Pancreas (tissue), 10 donors: ENCODE measurements at regions not wholly inside any gene's neighbourhood (a gene's known extent, or its start where the extent isn't known, plus 50 kb on each side); places are given as distances from the start of the nearest gene placed in this dataset.

ENCODE experiments used
- ATAC-seq, 4 donors: fragments of 200-7000 bp; cut with Tn5 transposase; one replicate each; pipeline versions ENCODE4 v1.8.0 to v1.9.1; 2020; ENCODE audit warnings: mild to moderate bottlenecking in 4 of 4, moderate library complexity in 4 of 4
- DNase-seq, 6 donors: peaks; one replicate each; pipeline ENCODE4 v3.0.0-alpha.2; 2020
- FAIRE-seq: peaks from 2 replicates; lab custom pipeline; 2012; peaks lifted over from hg19 to GRCh38; lab: Jason Lieb, UNC
- H3K27ac ChIP-seq, 4 donors: fragments of 200-600 bp; sonication (generic); 1 replicate in 3 of 4; 2 replicates in 1 of 4; pipeline versions ENCODE4 v1.5.0 to v1.8.0; 2020
- H3K27me3 ChIP-seq, 4 donors: fragments of 200-600 bp; one replicate each; pipeline ENCODE4 v1.8.0; 2021
- H3K36me3 ChIP-seq, 3 donors: fragments of 200-600 bp; sonication (generic) in 1 of 3; one replicate each; pipeline versions ENCODE4 v1.5.0 to v1.8.0; 2020 to 2021
- H3K4me1 ChIP-seq, 3 donors: fragments of 200-600 bp; one replicate each; pipeline ENCODE4 v1.8.0; 2021
- H3K4me3 ChIP-seq, 4 donors: fragments of 200-600 bp; sonication (generic) in 2 of 4; one replicate each; pipeline versions ENCODE4 v1.5.0 to v1.8.0; 2020 to 2021
- H3K9me3 ChIP-seq, 4 donors: fragments of 200-600 bp; one replicate each; pipeline ENCODE4 v1.8.0; 2021
- WGBS, 2 donors: extraction: QIAGEN DNeasy Blood & Tissue Kit; methylation state at CpG; one replicate each; pipeline ENCODE4 v1.1.7; 2013; 5-methylcytosine and 5-hydroxymethylcytosine counted together
- intact Hi-C, 3 donors: fragments of 100-400 bp; cut with DNase I; formaldehyde crosslinking; loops; one replicate each; pipeline versions ENCODE4 v1.11.1 to v1.14.2; 2022
- TF ChIP-seq, protein P1 (sequence below), 4 donors: fragments of 200-600 bp; sonication (generic) in 3 of 4; IDR thresholded peaks; one replicate each; pipeline versions ENCODE4 v1.5.0 to v1.8.0; 2021; ENCODE audit warnings: antibody characterized with exemption in 4 of 4
- donor health status: healthy with polysubstance abuse.
- donor health status: DM: no; HTN: no; CAD: no; lungs with moderate emphysema.
- donor health status: DM: no; HTN: no; CAD: no.
- donor health status: control.
- donor health status: control.
- donor health status: Bipolar disorder and iron deficiency.
- donor health status: DM: yes; HTN: yes; CAD: no.
- donor health status: DM: no; HTN: no; CAD: no.
- donor health status: DM: no; HTN: no; CAD: no.
- donor health status: DM: yes; HTN: yes; CAD: no.

DNA sequence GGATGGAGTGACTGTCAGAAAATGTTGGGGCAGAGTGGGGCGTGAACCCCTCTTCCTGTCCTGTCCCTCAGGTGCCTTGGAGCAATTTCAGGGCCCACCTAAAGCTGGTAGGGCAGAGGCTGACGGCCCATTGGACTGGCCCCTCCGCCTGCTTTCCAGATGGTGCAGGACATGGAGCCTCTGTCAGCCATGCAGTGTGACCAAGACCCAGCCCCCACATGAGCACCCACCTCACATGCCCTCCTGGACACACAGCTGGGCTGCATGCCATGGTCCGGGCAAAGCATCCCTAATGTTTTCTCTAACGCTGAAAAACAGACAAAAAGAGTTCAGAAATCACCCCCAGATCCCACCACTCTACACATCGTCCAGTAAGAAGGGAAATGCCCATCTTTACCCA lies 51.3 kb upstream of the PSAP start:
- Histone ChIP-seq H3K9me3 (no peaks in the 10 kb centered on the region), H3K4me3 (no peak overlapping the region), H3K27ac (no peak overlapping the region), H3K36me3 (no peaks in the 10 kb centered on the region), H3K27me3 (no peaks in the 10 kb centered on the region), H3K4me1 (no peaks in the 10 kb centered on the region)
- FAIRE-seq (no peak), ATAC-seq (no peak), DNase-seq (no peak)
- WGBS, 2 donors: 79 to 83% methylated on average over 6 of the region's 6 CpGs
- intact Hi-C loops: loop anchor here in 2 of 3 donors (5.0 to 10.0 kb wide), 2 partner anchors 140 to 442 kb away; no protein-coding TSS in a partner anchor
- TF ChIP-seq, protein P1, sequence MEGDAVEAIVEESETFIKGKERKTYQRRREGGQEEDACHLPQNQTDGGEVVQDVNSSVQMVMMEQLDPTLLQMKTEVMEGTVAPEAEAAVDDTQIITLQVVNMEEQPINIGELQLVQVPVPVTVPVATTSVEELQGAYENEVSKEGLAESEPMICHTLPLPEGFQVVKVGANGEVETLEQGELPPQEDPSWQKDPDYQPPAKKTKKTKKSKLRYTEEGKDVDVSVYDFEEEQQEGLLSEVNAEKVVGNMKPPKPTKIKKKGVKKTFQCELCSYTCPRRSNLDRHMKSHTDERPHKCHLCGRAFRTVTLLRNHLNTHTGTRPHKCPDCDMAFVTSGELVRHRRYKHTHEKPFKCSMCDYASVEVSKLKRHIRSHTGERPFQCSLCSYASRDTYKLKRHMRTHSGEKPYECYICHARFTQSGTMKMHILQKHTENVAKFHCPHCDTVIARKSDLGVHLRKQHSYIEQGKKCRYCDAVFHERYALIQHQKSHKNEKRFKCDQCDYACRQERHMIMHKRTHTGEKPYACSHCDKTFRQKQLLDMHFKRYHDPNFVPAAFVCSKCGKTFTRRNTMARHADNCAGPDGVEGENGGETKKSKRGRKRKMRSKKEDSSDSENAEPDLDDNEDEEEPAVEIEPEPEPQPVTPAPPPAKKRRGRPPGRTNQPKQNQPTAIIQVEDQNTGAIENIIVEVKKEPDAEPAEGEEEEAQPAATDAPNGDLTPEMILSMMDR (IDR thresholded peaks at IDR 0.05): no peak
